Astrocyte of the hippocampus (primary cell): ENCODE measurements at regions not wholly inside any gene's neighbourhood (a gene's known extent, or its start where the extent isn't known, plus 50 kb on each side); places are given as distances from the start of the nearest gene placed in this dataset.

ENCODE experiments used
- DNase-seq: peaks from one replicate; pipeline ENCODE4 v3.0.0; 2011; ENCODE audit warnings: low read depth, low spot score

DNA sequence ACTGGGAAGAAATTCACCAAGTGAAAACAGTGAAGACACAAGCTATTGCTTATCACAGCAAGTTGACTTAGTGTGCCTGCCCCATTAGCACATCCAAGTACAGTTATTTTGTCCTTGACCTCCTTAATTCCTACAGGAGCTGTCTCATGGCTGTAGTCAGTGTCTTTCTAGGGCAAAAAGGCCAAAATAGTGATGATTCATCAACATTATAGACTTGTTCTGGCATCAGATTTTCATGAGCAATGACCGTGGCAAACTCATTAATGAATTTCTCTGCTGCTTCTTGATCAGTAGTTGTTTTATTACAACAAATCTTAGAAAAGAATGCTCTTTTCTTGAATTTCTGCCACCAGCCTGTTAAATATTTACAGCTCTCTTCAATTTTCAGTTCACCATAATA lies 1169.3 kb upstream of the DDX18 start:
- no peak for DNase-seq

DNA sequence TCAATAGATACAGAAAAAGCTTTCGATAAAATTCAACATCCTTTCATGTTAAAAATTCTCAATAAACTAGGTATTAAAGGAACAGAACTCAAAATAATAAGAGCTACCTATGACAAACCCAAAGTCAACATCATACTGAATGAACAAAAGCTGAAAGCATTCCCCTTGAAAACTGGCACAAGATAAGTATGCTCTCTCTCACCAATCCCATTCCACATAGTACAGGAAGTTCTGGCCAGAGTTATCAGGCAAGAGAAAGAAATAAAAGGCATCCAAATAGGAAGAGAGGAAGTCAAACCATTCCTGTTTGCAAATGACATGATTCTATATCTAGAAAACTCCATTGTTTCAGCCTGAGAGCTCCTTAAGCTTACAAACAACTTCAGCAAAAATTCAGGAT lies 1145.8 kb upstream of the DDX18 start:
- DNase-seq = no peak

DNA sequence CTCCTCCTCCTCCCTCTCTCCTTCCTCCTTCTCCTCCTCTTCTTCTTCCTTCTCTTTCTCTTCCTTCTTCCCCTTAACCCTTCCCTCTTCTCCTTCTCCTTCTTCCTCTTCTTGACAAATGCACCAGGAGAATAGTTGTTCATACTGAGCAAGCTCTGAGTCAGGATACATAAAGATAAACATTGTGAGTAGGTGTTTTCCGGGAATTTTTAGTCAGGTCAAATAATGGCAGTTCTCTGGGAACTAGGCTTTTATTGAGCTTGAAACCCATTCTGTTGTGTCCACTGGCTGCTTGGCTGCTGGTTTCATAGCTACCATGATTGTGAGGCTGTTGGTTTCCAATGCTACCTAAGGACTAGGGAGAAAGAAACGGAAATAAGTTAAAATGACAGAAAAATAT lies 1144.7 kb upstream of the DDX18 start:
- no peak for DNase-seq

DNA sequence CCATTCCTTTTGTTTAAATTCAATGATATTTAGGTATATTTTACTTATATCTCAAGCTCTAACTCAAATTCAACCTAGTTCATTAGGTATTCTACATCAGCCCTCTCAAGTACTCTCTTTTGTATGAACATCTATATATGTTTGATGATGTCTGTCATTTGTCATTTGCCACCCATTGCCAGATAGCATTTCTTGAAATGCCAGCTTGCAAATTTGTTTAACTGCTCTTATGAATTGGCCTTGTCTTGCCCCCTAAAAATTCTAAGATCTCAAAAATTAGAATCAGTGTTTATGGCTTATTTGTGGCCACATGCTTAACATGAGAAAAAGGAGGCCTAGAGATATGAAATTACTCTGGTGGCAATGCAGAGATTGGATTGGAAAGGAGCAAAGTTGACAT lies 1140.3 kb upstream of the DDX18 start:
- no peak for DNase-seq

DNA sequence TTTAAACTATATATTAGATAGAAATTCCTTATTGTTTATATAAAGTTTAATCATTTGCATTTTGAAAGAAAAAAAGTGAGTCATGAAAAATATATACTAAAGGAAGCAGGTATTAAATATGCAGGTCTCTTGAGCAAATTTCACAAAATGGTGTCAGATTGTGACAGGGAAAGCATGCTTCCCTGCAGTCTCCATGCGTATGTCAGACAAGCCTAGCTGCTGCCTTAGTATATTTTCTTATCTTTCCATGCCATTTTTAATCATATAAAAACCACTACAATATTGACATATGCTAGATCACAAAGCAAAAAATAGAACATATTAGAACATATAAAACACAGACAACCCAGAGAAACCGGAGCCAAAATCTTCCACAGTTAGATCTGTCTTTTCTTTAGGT lies 1137.7 kb upstream of the DDX18 start:
- DNase-seq = no peak

DNA sequence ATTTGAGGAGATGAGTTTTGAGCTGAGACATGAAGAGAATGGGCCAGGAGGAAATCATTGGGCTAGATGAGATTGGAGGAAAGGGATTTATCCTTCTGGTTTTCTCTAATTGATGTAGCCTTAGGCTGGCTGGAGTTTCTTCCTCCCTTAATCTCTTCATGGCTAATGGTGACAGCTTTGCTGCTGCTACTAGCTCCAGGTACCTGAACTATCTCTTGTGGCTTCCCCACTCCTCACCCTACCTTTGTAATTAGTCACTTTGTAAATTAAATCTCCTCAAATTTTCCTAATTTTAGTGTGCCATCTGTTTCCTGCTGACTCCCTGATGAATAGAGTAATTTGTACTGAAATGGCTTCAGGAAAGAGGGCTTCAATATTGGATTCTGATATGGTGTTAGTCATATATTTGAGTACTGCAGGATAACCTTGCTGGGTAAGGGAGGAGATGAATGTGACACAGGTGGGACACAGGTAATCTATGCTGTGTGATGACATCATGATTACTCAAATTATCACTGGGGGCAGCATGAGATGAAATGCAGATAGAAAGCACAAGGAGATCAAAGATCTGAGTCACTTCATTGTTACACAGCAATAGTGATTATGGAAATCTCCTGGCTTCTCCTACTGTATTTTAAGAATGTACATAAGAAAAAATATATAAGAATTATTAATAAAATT lies 1134.1 kb upstream of the DDX18 start:
- DNase-seq = no peak

DNA sequence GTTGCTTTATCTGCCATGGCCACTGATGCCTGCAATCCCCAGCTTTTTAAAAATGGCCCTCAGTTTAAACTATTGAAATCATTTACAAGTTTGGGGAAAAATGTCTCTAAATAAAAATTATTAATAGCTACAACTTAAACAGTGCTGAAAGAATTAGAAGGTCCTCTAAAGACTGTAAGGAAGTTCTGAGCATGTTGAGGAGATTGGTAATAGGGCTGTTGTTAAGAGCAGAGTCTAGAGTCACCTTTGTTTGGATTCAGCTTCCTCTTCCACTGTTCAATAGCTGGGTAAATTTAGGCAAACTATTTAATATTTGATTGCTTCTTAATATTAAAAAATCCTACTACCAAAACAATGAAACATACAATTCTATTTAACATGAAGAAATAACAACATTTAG lies 1127.1 kb upstream of the DDX18 start:
- no peak for DNase-seq

DNA sequence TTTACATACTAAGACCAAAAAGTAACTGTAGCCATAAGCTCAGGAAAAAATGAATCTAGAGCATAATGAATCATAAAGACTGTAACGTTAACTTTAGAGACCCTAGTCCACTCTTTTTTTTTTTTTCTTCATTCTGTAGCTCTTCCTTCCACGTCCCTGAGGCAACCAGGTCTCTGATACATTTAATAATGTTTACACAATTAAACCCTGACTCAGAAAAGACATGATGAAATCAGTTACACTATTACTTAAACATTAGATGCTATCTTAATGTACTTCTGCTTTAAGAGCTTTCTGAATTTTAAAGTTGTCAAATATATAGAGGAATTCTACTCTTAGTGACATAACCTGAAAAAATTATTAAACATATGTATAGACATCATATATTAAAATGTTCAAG lies 1121.5 kb upstream of the DDX18 start:
- DNase-seq = no peak

DNA sequence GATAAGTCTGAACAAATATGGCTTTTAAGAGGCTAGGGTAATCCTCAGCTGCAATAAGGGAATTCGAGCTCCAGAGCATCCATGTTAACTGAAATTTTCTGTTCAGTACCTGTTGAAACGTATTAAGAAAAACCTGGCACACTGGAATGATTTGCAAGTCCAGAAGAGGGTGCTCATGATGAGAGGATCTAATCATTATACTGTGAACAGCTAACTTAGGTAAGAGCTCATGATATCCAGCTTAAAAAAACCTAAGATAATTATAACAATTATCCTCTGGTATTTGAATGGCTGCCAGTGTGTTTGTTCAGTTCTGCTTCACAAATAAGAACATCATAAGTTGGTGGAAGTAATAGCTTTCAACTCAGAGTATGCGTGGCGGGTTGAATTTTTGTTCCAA lies 1118.3 kb upstream of the DDX18 start:
- DNase-seq = no peak

DNA sequence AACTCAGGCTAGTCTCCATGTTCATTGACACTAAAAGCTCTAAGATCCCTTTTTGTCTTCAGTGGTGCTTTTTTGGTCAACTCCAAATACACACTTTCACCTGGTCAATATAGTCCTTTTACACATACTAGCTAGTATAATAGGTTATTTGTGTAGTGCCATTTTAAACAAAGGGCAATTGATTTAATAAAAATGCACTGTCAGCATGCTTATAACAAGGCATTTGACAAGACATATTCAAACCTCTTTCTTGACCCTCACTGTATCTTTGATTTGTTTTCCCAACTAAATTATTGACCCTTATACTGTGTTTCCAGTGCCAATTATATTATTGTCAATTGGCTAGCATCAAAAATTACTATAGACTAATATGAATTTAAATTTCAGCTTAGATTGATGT lies 1117.6 kb upstream of the DDX18 start:
- DNase-seq = no peak

DNA sequence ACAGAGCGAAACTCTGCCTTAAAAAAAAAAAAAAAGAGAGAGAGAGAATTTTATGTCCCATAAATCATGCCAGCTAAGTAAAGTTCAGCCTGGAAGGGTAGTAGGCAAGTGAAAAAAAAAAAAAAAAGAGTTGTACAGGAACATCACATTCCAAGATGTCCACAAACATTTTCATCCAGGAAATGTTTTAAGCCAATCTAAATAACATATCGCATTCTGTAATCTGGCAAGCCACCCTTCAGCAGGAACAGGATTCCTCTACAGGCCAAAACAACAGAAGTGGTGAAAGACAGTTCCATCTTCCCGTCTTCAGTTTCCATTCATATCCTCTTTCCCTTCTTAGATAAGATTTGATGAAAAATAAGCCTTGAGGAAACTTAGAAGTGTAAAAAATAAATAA lies 1108.1 kb upstream of the DDX18 start:
- peak; percentile 9 for DNase-seq

DNA sequence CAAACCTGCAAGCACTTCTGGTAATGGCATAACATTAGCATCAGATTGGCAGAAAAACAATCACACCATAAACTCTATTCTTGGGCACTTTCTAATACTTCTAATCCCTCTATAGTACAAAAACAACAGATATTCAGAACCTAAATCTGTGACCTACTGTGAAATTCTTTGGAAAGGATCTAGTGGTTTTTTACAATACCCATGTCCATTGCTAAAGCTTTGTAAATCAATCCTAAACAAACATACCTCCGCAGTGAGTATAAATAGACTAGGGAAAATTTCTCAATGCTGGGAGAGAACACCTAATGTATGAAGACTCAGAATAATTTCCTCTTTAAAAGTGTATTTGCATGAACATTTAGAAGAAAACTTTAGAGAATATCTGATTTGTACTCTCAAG lies 1098.5 kb upstream of the DDX18 start:
- DNase-seq = no peak

DNA sequence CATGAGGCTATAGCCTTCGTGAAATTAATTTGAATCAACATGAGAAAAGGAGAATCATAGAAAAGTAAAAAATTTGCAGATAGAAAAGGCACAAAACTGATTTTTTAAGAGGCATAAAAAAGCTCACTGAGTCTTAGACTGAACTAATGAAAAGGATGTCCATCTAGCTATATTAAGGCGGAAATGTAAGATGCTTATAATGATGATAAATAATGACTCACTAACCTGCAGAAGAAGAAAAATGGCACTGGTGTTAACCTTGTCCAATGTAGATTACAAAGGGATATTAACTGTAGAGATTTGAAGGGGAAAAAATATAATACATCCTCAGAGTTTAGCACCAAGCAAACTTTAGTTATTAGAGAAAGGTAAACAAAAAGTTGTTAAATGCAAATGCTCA lies 1098.0 kb upstream of the DDX18 start:
- no peak for DNase-seq

DNA sequence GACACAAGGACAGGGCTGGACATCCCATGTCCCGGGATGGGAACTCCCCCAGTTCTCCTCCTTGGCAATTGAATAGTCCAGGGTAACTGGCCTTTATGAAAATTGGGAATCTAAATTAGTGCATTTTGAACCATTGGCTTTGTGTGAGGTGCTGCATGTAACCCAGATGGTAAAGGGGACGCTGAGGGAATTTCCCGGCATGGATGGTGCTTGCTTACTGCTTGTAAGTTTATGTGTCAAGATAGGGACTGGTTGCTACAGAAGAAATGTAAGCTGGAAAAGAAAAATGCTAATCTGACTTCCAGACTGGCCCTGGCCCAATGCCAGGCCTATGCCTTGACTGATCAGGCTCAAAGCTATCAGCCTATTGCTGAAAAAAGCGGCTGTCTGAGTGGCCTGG lies 1096.7 kb upstream of the DDX18 start:
- peak; percentile 6 for DNase-seq

DNA sequence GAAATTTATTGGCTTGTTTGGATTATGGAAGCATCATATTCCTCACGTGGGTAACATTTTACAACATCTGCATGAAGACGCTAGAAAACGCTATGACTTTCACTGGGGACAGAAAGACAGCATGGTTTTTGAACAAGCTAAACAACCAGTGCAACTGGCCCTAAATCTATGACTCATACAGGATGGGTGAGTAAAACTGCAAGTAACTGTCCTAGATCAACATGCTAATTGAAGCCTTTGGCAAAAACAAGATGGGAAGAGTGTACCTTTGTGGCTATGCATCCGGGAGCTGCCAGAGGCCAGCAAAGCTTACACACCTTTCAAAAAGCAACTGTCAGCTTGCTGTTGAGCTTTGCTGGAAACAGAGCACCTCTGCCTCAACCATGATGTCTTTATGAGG lies 1096.0 kb upstream of the DDX18 start:
- DNase-seq = no peak

DNA sequence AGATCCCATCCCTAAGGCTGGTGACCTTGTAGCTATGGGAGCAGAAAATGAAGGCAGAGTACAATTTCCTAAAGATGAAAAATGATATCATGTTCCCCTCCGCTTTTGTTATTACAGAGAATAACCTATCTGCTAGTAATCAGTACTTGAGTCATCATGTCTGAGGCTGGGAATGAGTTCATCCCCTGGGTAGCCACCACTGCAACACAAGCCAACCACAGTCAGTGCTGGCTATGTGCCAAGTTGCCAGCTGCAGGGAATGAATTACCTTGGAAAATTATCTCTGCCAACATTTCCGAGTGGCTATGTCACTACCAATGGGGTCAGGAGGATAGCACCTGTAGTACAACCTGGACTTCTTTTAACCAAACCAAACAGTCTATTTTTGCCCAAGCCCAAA lies 1094.7 kb upstream of the DDX18 start:
- peak; percentile 67 for DNase-seq

DNA sequence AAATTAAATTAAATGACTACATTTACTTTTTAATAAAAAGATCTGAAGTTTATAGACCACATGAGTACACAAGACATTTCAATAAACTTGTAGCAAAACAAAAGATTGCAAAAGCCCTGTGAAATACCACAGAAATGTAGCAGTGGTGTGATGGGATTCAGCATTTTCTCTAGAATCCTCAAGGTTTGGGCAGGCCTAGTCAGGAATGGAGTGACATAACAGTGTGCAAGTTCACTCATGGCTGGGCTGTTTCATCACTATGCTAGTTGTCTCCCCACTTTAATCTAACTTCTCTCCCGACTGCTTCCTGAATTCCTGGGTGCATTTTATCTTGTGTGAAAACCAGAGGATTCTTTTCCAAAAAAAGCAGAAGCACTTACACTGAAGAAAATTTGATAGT lies 1089.9 kb upstream of the DDX18 start:
- peak; percentile 24 for DNase-seq

DNA sequence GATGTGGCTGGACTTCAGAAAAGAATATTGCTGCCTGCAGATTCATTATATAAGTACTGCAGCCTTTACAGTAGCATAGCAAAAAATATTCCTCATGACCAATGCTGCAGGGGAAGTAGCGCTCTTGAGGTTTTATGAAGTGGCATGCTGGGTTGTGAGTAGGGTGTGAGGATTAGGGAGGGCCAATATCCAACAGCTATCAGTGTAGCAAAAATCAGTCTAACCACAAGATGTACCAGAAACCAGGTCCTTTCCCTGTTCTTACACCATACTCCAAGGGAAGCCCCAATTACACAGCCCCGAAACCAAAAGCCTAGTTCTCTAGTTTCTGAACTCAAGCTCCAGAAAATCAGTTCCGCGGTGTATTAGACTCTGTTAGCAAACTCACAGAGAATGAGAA lies 1082.2 kb upstream of the DDX18 start:
- no peak for DNase-seq

DNA sequence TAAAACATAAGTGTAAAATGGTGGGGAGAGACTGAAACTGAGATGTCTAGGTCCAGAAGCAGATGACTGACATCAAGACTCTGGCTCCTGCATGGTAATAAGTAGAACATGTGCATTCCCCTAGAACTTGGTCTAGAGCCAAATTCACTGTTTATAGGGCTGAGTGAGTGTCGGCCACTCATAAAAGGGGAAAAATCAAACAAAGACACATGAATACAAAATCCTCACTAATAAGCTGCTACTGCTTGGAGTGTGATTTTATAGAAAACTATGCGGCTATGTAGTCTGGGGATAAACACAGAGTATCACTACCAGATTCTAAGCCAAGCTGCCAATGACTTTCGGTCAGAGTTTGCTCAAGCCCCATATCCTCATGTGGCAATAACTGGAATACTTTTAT lies 1080.8 kb upstream of the DDX18 start:
- peak; percentile 40 for DNase-seq

DNA sequence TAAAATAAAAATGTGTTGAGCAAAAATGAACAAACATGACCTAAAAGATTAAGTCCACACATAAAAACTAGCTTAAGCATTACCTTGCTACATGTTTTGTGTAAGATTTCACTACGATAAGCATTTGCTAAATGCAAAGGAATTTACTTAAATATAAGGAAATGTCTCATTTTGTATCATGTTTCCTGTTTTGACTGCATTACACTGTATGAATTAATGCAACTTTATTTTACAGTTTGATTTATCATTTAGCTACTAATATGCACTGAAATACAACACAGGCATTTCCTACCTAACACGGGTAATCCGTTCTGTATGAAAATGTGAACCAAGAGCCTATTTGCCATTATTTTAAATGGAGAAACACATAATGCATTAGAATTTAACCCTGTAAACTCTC lies 1076.5 kb upstream of the DDX18 start:
- no peak for DNase-seq

DNA sequence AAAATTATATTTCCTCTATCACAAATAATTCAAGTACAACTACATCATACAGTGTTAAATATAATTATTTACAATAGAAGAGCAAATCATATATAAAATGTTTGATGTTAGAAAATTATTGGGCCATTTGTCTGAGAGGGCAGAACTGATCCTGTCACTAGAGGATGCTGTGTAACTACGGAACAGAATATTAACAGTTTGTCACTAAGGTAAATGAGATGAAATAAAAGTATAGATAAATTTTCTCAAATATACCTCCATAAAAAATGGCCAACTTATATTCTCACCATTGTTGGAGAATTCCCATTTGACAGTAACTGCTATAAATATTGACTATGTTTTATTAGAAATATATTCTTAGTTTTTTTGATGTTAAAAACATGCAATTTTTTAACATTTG lies 1067.4 kb upstream of the DDX18 start:
- DNase-seq = no peak

DNA sequence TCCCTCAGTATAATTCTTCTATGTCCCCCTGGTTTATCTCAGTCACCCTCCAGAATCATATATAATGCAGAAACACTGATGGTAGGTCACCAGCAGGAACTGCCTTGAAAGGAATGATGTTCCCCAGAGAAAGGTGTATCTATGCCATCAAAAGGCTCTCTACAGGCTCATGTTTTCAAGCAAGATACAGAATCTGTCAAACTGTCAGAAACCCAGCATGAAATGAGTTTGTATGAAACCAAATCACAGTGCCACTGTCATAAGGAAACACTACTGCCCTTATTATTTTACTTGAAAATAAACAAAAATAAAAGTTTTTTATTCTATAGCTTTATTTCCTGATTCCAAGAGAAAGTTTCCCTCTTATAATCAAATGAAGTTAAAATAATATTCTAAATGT lies 1064.5 kb upstream of the DDX18 start:
- DNase-seq = no peak

DNA sequence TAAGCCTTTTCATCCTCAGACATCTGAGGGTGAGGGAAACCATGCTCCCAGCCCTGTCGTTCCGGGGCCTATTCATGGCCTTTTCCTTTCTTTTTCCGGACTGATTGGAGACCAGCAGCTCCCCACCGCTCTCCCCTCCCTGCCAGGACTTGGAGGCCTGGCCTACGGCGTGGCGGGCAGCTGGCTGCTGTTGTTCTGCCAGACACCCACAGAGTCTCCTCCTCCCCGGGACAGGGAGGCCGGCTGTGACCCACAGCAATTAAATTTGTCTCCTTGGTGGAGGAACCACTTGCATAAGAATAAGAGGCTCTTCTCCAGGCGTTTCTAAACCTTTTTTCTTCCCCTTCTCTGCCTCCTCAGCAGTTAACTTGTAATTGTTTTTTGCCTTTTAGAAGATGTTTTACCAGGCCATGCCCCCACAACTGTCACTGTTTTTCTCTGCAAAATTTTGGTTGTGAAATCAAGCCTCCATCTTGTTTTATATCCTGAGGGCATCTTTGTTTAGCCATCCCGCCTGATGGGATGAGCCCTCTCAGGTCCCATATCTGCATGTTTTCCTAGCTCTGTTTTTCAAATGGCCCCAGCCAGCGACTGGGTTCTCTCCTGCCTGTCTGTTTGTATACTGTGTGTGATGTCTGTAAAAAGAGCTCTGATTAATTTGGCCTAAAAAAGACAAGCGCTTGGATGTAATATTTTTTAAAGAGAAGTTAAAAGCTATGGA lies 1060.0 kb upstream of the DDX18 start:
- DNase-seq = peak; percentile 3

DNA sequence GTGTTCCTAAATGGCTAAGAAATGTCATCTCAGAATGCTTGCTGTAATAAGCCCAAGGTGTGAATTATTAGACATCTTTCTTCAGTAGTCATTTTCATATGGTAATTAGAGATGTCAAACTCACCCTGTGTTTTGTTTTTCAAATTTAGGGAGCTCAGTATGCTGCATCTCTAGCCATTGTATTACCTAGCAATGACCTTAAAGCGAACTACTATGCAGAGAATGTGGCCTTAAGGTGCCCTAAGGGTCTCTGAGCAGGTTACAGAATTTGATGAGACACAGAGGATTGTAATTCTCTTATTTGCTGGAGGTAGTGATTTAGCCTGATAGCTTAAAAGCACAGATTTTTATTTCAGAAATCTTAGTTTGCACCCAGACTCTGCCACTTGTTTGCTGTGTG lies 1052.6 kb upstream of the DDX18 start:
- DNase-seq = no peak
